Esophagus muscularis mucosa (tissue), 3 donors: ENCODE measurements at regions not wholly inside any gene's neighbourhood (a gene's known extent, or its start where the extent isn't known, plus 50 kb on each side); places are given as distances from the start of the nearest gene placed in this dataset.

ENCODE experiments used
- CTCF ChIP-seq, 3 experiments: fragments of 200-600 bp in 2 of 3; fragments of 450-650 bp in 1 of 3; sonication (generic) in 2 of 3; IDR thresholded peaks; one replicate each; pipeline ENCODE4 v1.5.1; 2017 to 2019; ENCODE audit warnings: antibody characterized with exemption in 3 of 3, mild to moderate bottlenecking in 2 of 3, moderate library complexity in 1 of 3
- POLR2A ChIP-seq: fragments of 450-650 bp; IDR thresholded peaks from one replicate; pipeline ENCODE4 v1.6.1; 2017; ENCODE audit warnings: antibody characterized with exemption, moderate library complexity, mild to moderate bottlenecking, low read depth
- POLR2AphosphoS5 ChIP-seq, 2 donors: sonication (generic); formaldehyde crosslinking; IDR thresholded peaks; one replicate each; pipeline ENCODE4 v1.6.1; 2017; ENCODE audit warnings: antibody characterized with exemption in 2 of 2

- TF ChIP-seq CTCF (IDR thresholded peaks at IDR 0.05) (no peak), POLR2A (no peak), POLR2AphosphoS5 (IDR thresholded peaks at IDR 0.05) (no peak)
These were observed 480.8 kb upstream of the FAM241A start for GRCh38 chr4:111664308-111664945.
